Right lobe of liver (tissue), 4 donors: ENCODE measurements at regions not wholly inside any gene's neighbourhood (a gene's known extent, or its start where the extent isn't known, plus 50 kb on each side); places are given as distances from the start of the nearest gene placed in this dataset.

Experiments used
- POLR2A ChIP-seq: fragments of 450-650 bp; IDR thresholded peaks from one replicate; pipeline ENCODE4 v1.6.1; 2017; ENCODE audit warnings: antibody characterized with exemption, mild to moderate bottlenecking
- TF ChIP-seq, protein P1 (sequence below), 4 donors: fragments of 200-600 bp in 3 of 4; fragments of 450-650 bp in 1 of 4; IDR thresholded peaks; one replicate each; pipeline versions ENCODE4 v1.5.1 to v1.8.0; 2016 to 2022; ENCODE audit warnings: antibody characterized with exemption in 4 of 4, mild to moderate bottlenecking in 2 of 4
- donor health status: DM: no; HTN: no; CAD: no.
- donor health status: DM: no; HTN: no; CAD: no.
- donor health status: DM: no; HTN: yes; CAD: no.

DNA sequence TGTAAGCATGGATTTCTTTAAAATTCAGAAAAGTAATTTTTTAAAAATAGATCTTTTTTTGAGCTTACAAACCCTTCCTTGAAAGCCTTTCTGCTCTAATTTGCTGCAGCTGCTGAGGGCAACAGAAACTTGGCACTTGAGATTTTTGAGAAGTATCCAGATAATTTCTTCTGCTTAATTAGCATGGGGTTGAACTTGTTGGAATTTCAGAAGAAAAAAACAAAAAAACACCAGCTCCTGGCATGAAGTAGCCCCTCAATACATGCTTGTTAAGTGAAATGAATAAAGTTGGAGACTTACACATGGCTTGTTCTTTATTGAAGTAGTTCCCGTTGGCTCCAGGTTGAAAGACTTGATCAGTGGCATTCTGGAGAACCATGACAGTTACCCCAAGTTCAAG is 331.4 kb upstream of the RAG2 start:
- TF ChIP-seq, protein P1, sequence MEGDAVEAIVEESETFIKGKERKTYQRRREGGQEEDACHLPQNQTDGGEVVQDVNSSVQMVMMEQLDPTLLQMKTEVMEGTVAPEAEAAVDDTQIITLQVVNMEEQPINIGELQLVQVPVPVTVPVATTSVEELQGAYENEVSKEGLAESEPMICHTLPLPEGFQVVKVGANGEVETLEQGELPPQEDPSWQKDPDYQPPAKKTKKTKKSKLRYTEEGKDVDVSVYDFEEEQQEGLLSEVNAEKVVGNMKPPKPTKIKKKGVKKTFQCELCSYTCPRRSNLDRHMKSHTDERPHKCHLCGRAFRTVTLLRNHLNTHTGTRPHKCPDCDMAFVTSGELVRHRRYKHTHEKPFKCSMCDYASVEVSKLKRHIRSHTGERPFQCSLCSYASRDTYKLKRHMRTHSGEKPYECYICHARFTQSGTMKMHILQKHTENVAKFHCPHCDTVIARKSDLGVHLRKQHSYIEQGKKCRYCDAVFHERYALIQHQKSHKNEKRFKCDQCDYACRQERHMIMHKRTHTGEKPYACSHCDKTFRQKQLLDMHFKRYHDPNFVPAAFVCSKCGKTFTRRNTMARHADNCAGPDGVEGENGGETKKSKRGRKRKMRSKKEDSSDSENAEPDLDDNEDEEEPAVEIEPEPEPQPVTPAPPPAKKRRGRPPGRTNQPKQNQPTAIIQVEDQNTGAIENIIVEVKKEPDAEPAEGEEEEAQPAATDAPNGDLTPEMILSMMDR (IDR thresholded peaks at IDR 0.05) = no peak
- TF ChIP-seq POLR2A = no peak
